LoVo (cell line): ENCODE measurements at regions not wholly inside any gene's neighbourhood (a gene's known extent, or its start where the extent isn't known, plus 50 kb on each side); places are given as distances from the start of the nearest gene placed in this dataset.
A peak's percentile ranks its signal among the peaks of the same experiment; 100 is the strongest.
"Not testable (repeated sequence)": the region's sequence is repeated elsewhere in the genome, so short reads cannot be mapped to it uniquely, and the experiment has no call there.

Source experiments
- DNase-seq: peaks from one replicate; pipeline ENCODE4 v3.0.0-alpha.2; 2016; ENCODE audit warnings: low spot score

DNA sequence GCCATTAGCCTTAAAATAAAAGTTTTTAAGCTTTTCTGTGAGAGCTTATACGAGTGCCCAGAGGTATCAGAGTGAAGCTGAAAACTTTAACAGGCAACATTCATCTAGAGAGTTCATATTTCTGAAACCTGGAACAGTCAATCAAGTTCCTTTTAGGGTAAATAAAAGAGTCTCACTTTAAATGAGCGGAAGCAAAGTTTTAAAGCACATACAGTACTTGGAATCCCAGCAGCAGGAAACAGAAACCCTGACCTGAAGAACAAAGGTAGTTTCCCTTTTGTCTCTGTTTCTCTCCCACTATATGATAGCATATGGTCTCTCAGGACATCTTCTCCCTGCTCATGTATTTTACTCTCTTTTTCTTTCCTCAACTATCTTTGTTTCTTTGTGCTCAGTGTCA is 153.0 kb downstream of the ASB9 start:
- DNase-seq, result no peak

DNA sequence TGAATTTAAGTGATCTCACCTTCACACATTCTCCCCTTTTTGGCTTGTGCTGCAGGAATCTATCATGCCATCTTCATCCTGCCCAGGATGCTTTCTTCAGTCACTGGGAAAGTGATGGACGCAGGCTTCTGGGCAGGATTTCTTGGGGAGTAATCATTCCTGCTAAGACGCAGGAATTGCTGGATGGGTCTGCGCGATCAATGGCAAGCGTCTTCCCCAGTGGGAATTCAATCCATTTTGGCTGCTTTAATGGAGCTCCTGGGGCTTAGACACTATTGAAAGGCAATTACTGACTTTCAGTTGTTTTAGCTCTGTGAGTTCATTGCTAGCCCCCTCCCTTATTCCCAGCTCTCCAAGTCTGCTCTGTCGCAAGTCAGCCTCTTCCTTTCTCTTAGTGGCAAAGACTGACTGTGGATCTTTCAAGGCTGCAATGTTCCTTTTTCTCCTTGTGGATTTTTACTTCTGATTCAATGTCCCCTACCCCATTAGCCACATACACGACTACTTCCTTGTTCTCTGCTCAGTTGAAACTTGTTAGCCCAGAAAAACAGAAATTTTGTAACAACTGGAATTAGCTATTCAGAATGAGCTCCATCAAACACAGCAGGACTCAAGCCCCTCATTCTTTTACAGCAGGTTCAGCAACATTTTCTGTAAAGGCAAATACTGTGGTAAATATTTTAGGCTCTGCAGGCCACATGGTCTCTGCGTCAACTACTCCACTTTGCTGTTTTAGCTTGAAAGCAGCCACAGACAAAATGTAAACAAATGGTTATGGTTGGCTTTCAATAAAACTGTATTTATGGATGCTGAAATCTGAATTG is 154.9 kb downstream of the ASB9 start:
- DNase-seq, result no peak

DNA sequence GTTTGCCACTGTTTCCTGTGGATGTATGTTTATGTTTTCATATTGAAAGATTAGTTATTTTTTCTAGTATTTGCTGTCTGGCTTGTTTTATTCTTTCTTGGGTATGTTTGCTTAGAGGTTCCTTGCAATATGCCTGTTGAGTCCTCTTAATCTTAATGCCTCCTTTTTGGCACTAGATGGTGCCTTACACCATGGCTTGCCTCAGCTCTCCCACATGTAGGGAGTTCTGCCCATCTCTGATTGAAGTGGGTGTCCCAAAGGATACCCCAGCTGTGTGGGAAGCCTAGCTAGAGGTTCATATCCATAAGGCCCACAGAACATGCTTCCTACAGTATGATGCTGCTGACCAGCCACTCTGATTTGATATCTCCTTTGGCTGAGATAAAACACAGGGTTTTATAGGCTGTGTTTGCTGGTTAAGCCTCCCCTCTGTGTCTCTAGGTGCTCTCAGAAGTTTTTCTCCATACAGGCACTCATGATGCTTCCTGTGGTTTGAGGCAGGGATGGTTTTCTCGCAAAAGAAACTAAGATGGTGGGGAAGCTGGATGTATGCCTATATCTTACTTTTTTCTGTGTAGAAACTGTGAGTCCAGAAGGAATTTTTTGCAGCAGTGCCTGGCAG is 162.4 kb downstream of the ASB9 start:
- no peak for DNase-seq

DNA sequence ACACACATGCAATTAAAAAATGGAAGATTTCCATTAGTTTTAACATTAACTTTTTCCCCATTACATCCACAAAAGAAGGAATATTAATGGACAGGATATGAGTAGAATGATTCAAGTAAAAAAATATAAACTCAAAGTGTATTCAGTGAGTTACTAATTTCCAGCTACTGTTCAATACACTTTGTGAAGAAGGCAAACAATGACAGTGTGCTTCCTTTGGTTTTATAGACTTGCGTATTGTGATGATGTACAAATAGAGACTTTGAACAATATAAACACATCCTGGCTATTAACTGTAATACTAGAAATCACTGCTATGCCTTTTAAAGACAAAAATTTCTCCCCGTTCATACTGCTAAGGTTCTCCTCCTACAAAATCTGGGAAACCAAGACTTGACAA is 171.4 kb downstream of the ASB9 start:
- DNase-seq, result no peak

DNA sequence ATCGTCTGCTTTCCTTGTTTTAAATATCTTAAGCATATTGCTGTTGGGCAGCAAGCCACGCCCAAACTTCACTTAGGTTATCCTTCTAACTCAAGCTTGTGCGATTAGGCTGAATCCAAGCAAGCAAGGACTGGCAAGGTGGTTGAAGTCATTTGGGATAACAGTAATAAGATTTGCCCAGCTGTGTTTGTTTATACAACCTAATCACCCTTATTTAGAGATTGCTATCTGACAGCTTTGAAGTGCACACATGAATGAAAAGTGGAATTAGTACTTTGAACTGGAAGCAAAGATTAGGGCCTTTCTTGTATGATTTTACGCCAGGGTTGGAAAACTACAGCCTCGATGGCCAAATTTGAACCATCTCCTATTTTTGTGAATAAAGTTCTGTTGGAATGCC is 182.1 kb downstream of the ASB9 start:
- peak; percentile 3 for DNase-seq

DNA sequence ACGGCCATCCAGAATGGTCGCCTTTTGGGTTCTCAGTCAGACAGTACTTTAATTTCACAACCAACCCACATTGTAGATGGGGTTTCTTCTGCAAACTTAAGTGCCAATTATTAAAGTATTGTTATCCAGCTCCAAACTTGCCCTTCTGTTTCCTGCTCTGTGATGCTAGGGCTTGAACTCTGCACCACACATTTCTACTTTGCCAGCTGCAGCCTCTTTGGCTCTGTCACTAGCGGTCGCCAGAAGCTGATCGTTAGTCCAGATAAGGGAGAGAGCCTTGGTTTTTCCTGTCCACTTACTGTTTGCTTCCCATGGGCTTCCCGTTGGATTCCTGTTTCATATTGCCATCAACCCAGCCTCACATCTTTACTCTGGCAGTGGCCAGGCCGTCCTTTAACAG is 196.6 kb downstream of the ASB9 start:
- DNase-seq, result no peak

DNA sequence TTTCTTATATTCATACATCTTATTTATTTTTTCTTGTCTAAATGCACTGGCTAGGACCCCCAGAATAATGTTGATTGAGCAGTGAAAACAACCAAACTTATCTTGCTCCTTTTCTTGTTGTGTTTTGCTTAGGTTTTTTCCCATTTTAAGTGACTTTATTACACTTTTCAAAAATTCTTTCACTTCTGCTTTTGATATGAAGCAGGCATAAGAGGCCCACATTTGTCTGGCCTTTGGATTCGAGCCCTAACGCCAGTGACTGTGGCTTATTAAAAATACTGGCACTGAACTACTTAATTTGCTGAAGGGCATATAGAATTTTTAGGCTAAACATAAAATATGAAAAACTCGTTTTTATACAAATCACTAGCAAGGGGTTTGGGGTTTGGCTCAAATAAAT is 197.0 kb downstream of the ASB9 start:
- DNase-seq, result no peak

DNA sequence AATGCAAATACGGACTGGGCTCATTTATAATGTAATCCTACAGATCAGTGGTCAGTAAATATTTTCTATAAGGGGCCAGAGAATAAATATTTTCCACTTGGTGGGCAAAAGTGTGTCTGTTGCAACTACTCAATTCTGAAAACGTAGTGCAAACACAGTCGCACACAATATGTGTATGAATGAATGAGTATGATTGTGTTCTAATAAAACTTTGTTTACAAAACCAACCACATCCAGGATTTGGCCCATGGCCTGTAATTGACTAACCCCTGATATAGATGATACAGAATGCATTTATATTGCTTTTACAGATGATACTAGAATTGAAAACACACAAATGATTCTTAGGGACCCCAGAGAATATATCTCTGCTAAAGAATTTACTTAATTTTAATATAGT is 197.6 kb downstream of the ASB9 start:
- no peak for DNase-seq

DNA sequence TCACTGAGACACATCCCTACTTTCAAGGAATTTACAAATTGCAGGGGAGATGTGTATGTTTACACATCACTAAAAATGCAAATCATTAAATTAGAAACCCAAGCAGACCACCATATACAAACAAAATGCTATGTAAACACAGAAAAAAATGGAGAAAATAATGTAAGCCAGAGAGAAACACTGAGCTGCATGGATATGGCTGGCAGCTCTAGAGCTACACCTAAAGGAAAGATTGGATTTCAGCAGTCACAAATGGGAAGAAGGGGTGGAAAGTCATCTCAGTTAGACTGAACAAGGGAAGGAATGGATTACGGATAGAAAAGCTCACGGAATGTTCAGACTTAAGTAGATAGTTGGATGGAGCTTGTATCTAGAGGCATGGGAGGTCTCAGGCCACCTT is 186.3 kb downstream of the MOSPD2 start:
- no peak for DNase-seq

DNA sequence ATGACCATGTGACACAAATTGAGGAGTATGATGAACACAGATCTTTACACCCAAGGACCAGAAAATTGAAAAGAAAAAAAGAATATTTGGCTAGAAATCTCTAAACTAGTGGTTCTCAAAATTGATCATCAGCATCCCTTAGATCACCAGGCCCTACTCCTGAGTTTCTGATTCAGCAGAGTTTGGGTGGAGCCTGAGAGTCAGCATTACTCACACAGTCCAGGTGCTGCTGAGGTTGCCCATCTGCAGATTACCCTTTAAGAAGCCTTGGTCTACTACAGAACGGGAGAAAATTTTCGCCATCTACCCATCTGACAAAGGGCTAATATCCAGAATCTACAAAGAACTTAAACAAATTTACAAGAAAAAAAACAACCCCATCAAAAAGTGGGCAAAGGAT is 182.8 kb downstream of the MOSPD2 start:
- DNase-seq, result no peak

DNA sequence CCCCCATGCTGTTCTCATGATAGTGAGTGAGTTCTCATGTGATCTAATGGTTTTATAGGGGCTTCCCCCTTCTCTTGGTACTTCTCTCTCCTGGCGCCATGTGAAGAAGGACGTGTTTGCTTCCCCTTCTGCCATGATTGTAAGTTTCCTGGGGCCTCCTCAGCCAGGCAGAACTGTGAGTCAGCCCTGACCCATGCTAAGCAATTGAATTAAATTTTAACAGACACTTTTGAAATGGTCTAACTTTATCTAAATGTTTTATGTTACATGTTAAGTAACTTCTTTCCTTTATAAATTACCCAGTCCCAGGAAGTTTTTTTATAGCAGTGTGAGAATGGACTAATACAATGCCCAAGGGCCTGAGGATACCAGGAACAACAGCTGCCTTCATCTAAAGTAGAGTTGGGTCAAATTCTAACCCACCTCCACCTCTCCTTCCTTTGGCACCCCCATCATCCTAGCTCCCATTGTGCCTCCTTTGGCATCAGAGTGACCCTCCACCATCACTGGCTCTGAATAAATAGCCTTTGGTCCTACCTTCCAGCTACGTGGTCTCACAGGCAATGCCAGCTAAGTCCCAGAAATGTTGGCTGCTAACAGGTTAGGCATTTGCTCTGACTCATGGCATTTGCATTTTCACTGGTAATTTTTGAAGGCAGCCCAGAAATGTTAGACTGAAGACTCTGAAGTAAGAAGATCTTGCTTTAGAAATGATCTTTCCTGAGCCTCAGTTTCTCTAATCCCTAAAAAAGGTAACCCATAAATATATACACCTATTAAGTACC is 182.1 kb downstream of the MOSPD2 start:
- DNase-seq, result no peak

DNA sequence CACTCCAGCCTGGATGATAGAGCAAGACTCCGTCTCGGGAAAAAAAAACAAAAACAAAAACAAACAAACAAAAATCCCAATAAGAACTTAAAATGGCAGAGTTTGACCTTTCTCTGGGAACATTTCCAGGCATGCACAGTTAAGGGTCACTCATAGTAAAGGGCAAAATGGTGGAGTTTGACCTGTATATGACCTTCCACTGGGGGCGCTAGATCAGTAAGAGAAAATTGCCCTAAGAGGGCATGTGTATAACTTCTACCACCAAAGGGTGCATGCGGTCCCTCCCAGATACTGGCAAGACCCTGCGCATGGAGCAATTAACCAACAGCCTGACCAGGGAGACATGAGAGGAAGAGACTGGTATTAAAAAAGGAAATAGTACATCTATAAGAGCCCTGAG is 177.2 kb downstream of the MOSPD2 start:
- no peak for DNase-seq

DNA sequence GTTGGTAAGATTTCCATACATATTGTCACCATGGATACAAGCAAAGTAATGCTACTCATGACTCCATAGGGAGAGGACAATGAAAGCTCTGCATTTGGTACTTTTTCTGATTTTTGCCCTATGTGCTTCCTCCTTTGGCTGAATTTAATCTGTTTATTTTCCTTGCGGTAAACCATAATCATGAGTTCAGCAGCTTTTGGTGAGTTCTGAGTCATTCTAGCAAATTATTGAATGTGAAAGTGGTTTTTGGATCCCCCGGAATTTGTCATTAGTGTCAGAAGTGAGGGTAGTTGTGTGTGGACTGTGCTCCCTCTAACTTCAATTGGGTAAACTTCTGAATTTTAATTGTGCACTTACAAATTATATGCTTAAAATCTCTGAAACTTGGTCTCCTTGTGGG is 170.3 kb downstream of the MOSPD2 start:
- no peak for DNase-seq

DNA sequence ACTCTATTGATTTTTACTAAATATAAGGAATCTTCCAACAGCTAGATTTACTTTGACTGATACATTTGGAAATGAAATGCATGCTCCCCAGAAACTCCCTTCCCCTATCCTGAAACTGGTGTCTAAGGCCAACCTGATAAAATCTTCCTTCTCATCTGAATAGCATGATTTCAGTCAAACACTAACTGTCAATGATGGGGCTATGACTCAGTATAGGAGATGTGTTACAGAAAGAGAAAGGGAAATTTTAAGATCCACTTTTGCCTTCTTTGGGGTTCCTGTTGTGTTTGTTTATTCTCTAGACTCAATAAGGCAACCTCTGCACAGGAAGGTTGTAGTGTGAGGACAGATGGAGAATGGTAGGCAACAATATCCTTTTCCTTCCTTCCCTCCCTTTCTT is 160.7 kb downstream of the MOSPD2 start:
- no peak for DNase-seq

DNA sequence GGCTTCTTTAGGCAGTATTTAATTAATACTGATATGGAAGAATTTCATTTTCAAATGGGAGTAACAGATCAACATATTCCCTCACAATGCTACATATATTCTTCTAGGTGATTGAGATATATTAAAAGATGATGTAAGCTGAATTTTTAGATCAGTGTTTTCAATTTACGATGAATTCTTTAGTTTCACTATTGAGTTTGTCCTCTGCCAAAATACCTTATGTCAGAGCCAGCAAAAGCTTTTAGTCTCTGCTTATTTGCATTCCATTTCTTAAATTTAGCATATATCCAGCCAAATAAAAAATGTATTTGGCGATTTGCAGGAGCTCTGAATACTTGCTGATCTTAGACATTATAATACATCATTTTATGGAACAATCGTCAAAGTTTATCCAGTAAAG is 144.3 kb downstream of the MOSPD2 start:
- DNase-seq, result no peak

DNA sequence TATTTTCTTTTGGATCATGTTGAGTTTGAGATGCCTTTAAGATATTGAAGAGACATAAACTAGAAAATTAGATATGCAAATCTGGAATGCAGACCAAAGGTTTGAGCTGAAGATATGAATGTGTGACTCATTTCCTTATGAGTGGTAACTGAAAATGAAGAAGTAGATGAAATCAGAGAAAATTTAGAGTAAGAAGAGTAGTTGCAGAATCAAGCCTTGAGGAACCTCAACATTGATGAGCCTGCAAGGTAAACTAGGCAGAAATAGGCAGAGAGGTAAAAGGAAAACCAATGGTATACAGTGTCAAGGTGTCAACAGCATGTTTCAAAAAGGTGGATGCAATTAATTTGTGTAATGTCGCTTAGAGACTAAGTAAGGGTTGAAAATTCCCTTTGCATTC is 142.8 kb downstream of the MOSPD2 start:
- no peak for DNase-seq

DNA sequence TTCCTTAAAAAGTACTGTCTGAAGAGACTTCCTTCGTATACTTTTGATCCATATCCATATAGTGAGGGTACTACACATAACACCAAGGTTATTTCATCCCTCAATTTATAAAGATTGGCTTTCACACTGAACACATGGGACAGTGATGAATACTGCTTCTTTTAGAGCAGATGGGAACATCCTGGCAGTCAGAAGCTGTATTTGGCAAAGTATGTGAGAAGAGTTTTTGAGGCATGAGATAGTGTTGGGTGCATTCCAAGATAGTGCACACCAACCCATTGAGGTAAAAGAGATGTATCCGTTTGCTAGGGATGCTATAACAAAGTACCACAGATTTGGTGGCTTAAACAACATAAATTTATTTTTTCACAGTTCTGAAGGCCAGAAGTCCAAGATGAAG is 141.1 kb downstream of the MOSPD2 start:
- no peak for DNase-seq

DNA sequence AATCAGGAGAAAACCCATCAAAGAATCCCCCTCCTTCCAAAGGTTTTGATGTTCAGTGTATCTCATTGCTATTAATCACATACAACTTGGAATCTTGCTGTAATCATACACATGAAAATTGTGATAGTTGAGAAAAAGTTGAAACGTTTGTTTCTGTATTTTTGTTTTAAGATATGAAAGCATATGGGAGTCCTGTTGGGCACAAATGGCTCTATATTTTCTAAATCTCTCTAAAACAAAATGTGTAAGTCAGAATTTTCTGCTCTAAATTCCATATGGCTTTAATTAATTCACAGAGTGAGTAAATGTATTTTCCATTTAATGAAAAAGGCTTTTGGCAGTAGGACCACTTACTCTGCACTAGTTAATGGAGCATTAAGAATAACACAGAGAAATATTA is 140.2 kb downstream of the MOSPD2 start:
- no peak for DNase-seq

DNA sequence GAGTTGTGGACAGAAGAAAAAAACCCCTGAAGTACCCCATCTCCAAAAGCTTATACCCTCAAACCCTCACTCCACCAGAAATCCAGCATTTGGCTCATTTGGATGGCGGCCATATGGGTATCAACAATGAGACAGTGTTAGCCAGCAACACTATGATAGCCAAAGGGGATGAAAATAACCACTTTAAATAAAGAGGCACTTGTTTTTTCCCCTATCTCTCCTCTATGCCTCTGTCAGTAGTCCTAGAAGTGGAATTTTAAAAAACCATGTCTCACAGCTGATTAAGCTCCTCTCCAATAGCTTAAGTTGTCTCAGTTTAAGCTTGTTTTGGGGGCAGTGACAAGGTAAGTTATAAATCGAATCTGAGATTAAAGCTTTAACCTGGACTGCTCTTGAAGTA is 124.0 kb downstream of the MOSPD2 start:
- DNase-seq, result no peak

DNA sequence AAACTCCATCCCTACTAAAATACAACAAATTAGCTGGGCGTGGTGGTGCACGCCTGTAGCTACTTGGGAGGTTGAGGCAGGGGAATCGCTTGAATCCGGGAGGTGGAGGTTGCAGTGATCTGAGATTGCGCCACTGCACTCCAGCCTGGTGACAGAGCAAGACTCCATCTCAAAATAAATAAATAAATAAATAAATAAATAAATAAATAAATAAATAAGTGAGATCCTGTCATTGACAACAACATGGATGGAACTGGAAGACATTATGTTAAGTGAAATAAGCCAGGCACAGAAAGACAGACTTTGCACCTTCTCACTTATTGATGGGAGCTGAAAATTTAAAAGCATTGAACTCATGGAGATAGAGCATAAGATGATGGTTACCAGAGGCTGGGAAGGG is 111.2 kb downstream of the MOSPD2 start:
- not testable (repeated sequence) for DNase-seq
